T-helper 9 cell (primary cell): ENCODE measurements at regions not wholly inside any gene's neighbourhood (a gene's known extent, or its start where the extent isn't known, plus 50 kb on each side); places are given as distances from the start of the nearest gene placed in this dataset.

Experiments
- DNase-seq: peaks from one replicate; pipeline ENCODE4 v3.0.0-alpha.2; 2020

- no peak for DNase-seq
These were observed 208.4 kb upstream of the DTNBP1 start for GRCh38 chr6:15871276-15871675.

GRCh38 chr6:15870333-15871043 lies 207.7 kb upstream of the DTNBP1 start:
- DNase-seq, result no peak

- no peak for DNase-seq
These were observed 201.9 kb upstream of the DTNBP1 start for GRCh38 chr6:15864708-15865062.

- DNase-seq, result no peak
These were observed 201.3 kb upstream of the DTNBP1 start for GRCh38 chr6:15864038-15864707.

GRCh38 chr6:15862810-15863209 lies 200.0 kb upstream of the DTNBP1 start:
- DNase-seq, result no peak

GRCh38 chr6:15861486-15861885 lies 198.7 kb upstream of the DTNBP1 start:
- DNase-seq, result no peak

- no peak for DNase-seq
These were observed 192.2 kb upstream of the DTNBP1 start for GRCh38 chr6:15854826-15855710.

GRCh38 chr6:15854378-15854777 lies 191.6 kb upstream of the DTNBP1 start:
- no peak for DNase-seq

GRCh38 chr6:15853259-15853658 lies 190.4 kb upstream of the DTNBP1 start:
- DNase-seq, result no peak

- no peak for DNase-seq
These were observed 189.5 kb upstream of the DTNBP1 start for GRCh38 chr6:15852289-15852688.

GRCh38 chr6:15849395-15849794 lies 186.6 kb upstream of the DTNBP1 start:
- no peak for DNase-seq

GRCh38 chr6:15845492-15845891 lies 182.7 kb upstream of the DTNBP1 start:
- DNase-seq, result no peak

GRCh38 chr6:15843764-15844163 lies 180.9 kb upstream of the DTNBP1 start:
- no peak for DNase-seq

GRCh38 chr6:15843226-15843625 lies 180.4 kb upstream of the DTNBP1 start:
- DNase-seq, result no peak

- DNase-seq, result no peak
These were observed 179.9 kb upstream of the DTNBP1 start for GRCh38 chr6:15842727-15843117.

GRCh38 chr6:15841937-15842726 lies 179.3 kb upstream of the DTNBP1 start:
- no peak for DNase-seq

GRCh38 chr6:15839969-15840541 lies 177.2 kb upstream of the DTNBP1 start:
- no peak for DNase-seq

- DNase-seq, result no peak
These were observed 174.4 kb upstream of the DTNBP1 start for GRCh38 chr6:15837205-15837604.

- no peak for DNase-seq
These were observed 170.0 kb upstream of the DTNBP1 start for GRCh38 chr6:15832841-15833240.

- DNase-seq, result no peak
These were observed 166.3 kb upstream of the DTNBP1 start for GRCh38 chr6:15829156-15829555.

- DNase-seq, result no peak
These were observed 164.8 kb upstream of the DTNBP1 start for GRCh38 chr6:15827496-15828255.
